ENCODE measurements at regions not wholly inside any gene's neighbourhood (a gene's known extent, or its start where the extent isn't known, plus 50 kb on each side); places are given as distances from the start of the nearest gene placed in this dataset.

GRCh38 chr2:184517402-184517801, 80.9 kb upstream of the ZNF804A start:
- TF ChIP-seq CTCF (IDR thresholded peaks at IDR 0.05) = no peak
- no peak for TF ChIP-seq POLR2A (IDR thresholded peaks at IDR 0.05)
- no peak for TF ChIP-seq POLR2AphosphoS5 (IDR thresholded peaks at IDR 0.05)
- TF ChIP-seq EP300 (IDR thresholded peaks at IDR 0.05) = no peak
